ENCODE measurements at regions not wholly inside any gene's neighbourhood (a gene's known extent, or its start where the extent isn't known, plus 50 kb on each side); places are given as distances from the start of the nearest gene placed in this dataset.
"Not testable (repeated sequence)": the region's sequence is repeated elsewhere in the genome, so short reads cannot be mapped to it uniquely, and the experiment has no call there.

GRCh38 chr18:10141559-10141958 is 227.7 kb downstream of the VAPA start:
- no peak for DNase-seq (ENCODE audit: low read depth)

DNA sequence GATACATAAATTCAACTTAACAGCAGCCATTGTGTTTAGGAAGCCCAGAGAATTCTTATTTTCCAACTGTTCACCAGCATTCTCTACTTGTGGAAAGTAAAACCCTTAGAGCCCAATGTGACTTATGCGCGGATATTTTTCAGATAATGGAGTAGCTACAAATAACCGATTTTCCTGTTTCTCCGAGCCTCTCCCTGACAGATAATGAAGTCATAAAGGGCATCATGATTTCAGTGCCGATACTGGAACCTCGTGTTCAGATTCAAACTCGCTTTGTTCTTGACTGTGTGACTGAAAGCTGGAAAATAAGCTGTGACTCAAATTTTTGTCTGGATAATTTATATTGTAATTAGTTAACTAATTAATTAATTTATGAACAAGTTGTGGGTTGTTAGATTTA is 228.2 kb downstream of the VAPA start:
- no peak for DNase-seq (ENCODE audit: low read depth)

DNA sequence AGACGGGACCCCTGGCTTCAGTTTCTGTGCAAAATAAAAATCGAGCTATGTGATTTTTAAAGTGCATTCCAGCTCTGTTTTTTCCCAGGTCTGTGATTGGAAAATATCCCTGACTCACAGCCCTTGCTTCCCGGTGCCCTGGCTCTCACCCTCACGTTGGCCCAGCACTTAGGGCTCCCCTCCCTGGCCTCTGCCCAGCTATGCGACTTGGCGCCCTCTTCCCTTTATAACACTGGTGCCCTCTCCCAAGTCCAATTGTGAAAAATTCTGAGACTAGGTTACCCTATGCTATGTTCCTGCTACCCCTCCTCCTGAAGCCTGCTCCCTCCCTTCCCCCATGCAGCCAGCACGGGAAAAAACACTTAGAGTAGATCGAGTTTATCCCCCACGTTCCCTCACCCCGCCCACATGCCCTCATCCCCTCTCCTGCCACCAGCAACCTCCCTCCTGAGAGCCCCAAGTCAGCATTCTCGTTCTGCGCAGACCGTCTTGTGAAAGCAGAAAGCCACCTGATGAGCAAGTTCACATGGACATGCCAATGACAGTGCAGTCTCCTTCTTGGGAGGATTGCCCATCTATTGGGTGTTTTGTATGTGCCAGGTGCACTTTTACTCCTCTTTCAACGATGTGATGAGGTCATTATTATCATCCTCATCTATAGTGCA is 228.8 kb downstream of the VAPA start:
- DNase-seq (ENCODE audit: low read depth) = no peak

- DNase-seq (ENCODE audit: low read depth) = no peak
Measured at GRCh38 chr18:10143596-10143995, 229.8 kb downstream of the VAPA start.

DNA sequence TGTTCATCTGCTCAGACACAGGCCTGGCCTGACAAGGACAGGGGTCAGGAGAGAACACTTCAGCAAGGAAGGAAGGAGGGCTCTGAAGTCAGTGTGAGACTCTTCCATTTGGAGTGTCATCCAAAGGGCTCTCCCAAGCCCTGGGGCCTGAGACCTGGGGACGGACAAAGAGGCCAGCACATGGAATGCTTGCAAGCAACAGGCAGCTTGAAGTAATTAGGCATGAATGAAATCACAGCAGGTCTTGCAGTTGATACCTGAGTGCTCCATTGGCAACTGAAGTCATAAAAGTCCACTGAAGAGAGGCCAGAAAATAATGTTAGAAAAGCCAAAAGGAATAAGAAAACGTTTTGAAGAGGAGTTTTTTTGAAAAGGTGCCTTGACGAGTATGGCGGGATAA is 231.7 kb downstream of the VAPA start:
- DNase-seq (ENCODE audit: low read depth) = no peak

- DNase-seq (ENCODE audit: low read depth) = no peak
Measured at GRCh38 chr18:10147226-10147625, 233.4 kb downstream of the VAPA start.

DNA sequence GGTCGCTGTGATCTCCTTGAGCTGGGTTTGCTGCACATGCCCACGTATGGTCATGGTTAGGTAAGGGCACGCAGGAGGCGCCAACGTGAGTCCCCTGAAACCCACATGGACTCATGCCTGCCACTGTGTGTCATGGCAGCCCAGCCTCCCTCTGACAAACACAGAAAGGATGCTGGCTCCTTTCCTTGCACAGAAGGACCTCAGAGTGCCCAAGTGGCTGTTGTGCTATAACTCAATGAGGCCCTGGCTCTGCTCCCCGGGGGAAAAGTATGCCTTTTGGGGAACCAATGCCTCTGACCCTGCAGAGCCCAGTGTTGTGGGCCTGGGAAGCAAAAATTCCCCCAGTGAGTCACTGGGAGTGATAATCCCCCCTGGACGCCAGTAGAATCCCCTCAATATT is 233.9 kb downstream of the VAPA start:
- DNase-seq (ENCODE audit: low read depth) = no peak

DNA sequence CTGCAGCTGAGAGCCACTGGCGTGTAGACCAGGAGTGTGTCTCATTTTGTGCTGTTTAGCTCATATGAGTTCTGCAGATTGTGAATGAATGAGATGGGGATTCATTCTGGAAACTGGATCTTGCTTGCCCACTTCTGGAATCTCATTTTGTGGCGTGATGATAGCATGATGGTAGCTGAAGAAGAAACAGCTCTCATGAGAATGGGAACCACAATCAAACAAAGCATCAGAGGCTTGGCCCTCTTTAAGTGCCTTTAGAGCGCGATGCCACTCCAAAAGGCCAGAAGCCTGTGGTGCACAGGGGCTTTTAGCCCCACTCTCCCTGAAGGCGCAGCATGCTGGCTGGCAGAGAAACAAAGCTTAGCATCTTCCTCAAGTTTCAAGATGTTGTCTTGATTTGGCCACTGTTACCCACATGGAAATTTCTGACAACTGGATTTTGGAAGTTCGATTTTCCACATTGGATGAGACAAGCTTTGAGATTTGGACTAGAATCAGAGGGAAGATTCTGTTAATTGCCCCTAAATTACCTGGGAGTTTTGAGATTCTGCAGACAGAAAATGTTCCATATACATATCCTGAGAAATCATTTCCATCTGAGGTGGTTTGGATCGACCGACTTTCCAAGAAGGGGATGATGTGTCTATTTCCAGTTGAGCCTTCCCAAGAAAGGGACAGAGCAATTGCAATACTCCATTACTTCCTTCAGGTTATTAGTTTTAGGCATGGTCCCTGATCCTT is 234.5 kb downstream of the VAPA start:
- DNase-seq (ENCODE audit: low read depth) = no peak

DNA sequence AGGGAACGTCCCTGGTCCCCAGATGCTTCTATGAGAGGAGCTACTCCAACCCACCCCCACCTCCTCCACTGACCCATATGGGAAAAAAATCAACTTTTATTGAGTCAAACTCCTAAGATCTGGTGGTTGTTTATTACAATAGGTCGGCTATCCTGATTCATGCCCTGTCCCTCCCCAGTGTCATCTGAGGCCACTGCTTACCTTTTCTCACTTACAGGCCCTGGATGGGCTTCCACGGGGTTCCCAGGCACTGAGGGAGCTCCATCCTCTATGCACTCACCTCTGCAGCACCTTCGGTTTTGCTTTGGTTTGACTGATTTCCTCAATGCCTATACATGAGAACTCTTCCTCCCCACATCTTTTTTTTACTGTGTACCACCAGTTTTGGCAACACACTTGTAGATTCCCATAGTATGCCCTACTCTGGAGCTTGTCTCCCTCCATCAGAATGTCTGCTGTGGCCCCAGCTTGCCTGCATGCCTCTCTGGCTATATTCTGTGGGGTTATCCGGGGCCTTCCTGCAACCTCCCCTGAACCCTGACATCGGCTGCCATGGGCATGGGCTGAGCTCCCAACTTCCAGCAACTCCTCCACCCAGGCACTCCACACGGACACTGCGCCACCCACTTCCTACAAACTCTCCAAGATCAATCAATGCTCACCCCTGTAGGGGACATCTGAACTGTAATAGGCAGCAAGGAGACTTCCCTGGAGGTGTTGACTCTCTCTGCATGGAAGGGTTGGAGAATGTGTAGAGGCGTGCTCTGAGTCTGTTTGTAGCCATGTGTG is 236.1 kb downstream of the VAPA start:
- DNase-seq (ENCODE audit: low read depth) = no peak

GRCh38 chr18:10150576-10150975 is 236.8 kb downstream of the VAPA start:
- DNase-seq (ENCODE audit: low read depth) = not testable (repeated sequence)

- no peak for DNase-seq (ENCODE audit: low read depth)
Measured at GRCh38 chr18:10152475-10152874, 238.7 kb downstream of the VAPA start.

DNA sequence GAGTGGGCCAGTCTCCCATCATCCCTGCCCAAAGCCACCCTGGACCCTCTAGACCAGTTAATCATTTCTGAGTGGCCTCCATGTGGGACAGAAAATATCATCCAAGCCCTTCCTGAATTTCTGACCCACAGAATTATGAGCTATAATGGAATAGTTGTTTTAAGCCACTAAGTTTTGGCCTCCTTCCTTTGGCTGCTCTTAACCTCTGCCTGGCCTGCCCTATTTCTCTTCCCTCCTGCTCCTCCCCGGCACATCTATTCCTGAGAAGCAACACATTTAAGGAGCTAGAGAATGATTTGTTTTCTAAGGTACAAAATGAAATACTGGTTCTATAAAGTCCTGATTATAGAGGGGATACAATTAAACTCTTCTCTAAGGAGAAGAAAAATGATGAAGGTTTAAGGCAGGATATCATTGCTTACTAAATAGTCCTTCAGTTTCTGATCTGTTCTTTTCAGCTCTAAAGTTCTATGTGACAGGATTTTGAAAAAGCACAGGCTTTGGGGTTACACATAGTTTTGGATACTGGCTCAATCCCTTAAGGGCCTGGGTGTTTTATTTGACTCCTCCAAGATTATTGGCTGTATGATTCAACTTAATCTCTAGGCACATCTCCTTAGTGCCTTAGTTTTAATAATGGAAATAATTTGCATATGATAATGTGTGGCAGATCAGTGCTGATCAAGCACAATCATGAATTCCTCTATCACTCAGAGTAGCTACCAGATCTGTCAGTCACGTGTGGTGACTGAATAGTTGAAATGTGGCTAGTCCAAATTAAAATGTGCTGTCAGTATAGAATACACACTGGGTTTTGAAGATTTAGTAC is 240.3 kb downstream of the VAPA start:
- DNase-seq (ENCODE audit: low read depth) = no peak

DNA sequence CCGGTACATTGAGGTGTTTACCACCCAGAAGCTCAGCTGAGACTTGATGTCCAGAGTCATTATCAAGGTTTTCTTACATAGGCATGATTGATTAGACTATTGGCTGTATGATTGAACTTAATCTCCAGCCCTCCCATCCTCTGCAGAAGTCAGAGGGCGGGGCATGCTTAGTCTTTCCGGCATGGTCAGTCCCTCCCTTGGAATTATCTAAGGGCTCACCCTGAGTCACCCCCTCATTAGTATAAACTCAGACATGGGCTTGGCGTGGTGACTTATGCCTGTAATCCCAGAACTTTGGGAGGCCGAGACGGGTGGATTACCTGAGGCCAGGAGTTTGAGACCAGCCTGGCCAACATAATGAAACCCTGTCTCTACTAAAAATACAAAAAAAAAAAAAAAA is 243.9 kb downstream of the VAPA start:
- DNase-seq (ENCODE audit: low read depth) = no peak

DNA sequence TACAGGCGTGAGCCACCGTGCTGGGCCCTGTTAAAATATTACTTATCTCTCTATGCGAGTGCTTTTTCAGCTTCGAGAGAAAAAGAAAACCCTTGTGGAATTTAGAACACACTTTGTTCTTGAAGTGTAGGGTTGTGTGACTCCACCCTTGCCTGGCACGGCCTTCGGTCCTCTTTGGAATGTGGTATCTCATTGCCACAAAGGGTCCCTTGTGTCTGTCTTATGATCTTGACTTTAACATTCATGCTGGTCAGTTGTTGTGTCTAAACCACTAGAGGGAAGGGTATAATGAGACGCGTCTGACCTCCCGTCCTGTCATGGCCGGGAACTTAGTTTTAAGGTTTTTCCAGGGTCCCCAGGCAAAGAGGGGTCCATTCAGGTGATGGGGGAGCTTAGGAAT is 246.4 kb downstream of the VAPA start:
- no peak for DNase-seq (ENCODE audit: low read depth)

- no peak for DNase-seq (ENCODE audit: low read depth)
Measured at GRCh38 chr18:10161315-10161714, 247.5 kb downstream of the VAPA start.

DNA sequence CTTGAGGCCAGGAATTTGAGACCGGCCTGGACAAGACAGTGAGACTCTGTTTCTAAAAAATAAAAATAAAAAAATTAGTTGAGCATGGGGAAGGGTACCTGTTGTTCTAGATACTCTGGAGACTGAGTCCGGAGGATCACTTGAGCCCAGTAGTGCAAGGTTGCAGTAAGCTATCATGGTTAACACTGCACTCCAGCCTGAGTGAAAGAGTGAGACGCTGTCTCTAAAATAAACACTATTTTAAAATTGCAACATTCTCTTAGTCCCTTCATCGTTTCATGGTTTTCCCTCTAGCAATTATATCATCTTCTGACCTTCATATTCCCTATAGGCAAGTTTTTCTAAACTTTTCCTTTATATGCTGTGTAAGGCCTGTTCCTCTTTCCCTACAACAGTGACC is 248.5 kb downstream of the VAPA start:
- no peak for DNase-seq (ENCODE audit: low read depth)

DNA sequence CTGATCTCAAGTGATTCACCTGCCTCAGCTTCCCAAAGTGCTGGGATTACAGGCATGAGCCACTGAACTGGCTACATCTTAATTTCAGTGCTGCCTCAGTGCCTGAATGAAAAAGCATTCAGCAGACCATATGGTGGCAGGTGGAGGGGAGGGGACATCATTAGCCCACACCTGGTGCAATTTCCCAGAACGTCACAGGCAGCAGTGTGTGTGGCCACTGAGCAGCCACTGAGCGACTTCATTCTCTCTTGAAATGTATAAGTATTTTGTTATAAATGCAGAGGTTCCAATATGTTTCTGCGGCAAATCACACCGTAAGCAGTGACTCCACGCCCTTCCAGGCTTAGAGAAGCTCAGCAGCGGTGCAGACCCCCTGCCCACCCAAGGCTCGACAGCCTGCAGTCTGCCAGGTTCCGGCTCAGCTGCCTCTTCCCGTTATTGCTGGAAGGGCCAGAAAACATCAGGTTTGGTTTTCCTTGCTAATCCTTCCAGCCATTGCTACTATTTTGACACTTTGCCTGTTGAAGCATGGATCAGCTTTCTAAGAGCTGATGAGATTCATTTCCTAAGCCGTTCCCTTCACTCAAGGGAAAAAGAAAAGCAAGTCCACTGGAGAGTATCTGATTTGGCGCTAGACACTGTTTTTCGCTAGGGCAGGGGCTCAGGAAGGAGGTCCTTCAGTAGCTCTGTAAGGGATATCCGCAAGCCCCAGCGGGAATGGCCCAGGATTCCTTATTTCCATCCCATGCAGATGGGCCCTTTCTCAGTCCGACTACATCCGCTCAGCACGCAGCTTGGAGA is 250.7 kb downstream of the VAPA start:
- no peak for DNase-seq (ENCODE audit: low read depth)

GRCh38 chr18:10166164-10166807 is 252.5 kb downstream of the VAPA start:
- no peak for DNase-seq (ENCODE audit: low read depth)

DNA sequence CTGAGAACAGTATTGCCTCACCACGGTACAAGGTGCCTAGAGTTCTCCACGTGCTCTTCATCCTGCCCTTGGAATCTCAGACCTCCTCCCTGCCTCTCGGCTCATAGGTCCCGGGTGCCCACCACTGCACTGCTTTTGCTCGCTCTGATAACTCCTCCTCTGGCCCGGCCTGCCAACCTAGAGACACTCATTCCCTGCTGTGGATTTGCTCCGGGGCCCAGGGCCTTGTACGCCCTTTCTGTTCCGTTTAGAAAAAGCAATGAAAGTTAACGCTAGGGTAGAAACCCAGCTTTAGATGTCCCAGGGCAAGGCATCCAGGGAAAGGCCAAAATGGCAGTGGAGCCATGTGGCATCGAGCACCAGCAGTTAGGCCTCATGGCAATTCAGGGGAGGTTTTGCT is 253.9 kb downstream of the VAPA start:
- DNase-seq (ENCODE audit: low read depth) = no peak

GRCh38 chr18:10168477-10168876 is 254.7 kb downstream of the VAPA start:
- no peak for DNase-seq (ENCODE audit: low read depth)

- peak; percentile 28 for DNase-seq (ENCODE audit: low read depth)
Measured at GRCh38 chr18:10169064-10169562, 255.3 kb downstream of the VAPA start.

Measured in HS-5 (cell line).